ENCODE measurements at regions not wholly inside any gene's neighbourhood (a gene's known extent, or its start where the extent isn't known, plus 50 kb on each side); places are given as distances from the start of the nearest gene placed in this dataset.

GRCh38 chr19:29329460-29330134 lies 116.6 kb upstream of the UQCRFS1 start:
- no peaks in the 10 kb centered on the region; a peak in 1 of 4 replicates for H3K9me3 ChIP-seq (ENCODE audit: insufficient read depth in 2 of 2, low read depth in 1 of 2, low read length in 1 of 2)
- DNase-seq (ENCODE audit: low read depth in 1 of 2, low spot score in 2 of 2), result peak in 1 of 2 experiments; percentile 71
- CTCF ChIA-PET (ENCODE audit: partially characterized antibody), result interaction anchor here (1.5 to 1.9 kb wide), 2 partner anchors 18 to 88 kb away, joined by 3 to 4 read pairs; no protein-coding TSS in a partner anchor
- H4K20me1 ChIP-seq (replicated peaks in 1 of 2; ENCODE audit: control insufficient read depth in 1 of 2, insufficient read depth in 2 of 2, low read length in 2 of 2), result peaks cover 0 to 2% of the 10 kb centered on the region in 2 experiments
- H3K18ac ChIP-seq (ENCODE audit: extremely low read depth, low read length), result no peak overlapping the region
- H2AFZ ChIP-seq (ENCODE audit: low read length), result no peak overlapping the region
- no peak overlapping the region for H4K91ac ChIP-seq (replicated peaks; ENCODE audit: insufficient read length, low read length)
- no peaks in the 10 kb centered on the region for H3K36me3 ChIP-seq (ENCODE audit: control insufficient read depth in 2 of 4, insufficient read depth in 4 of 4, low read length in 3 of 4)
- no peak overlapping the region for H2BK5ac ChIP-seq (ENCODE audit: low read depth, low read length)
- no peak overlapping the region for H3K14ac ChIP-seq (ENCODE audit: insufficient read length)
- H2AK5ac ChIP-seq (ENCODE audit: low read depth, low read length), result no peak overlapping the region
- no peak overlapping the region for H4K8ac ChIP-seq (ENCODE audit: extremely low read depth, insufficient read depth, low read length)
- H3K4me1 ChIP-seq (replicated peaks in 1 of 4; ENCODE audit: control insufficient read depth in 3 of 4, insufficient read depth in 4 of 4, low read length in 3 of 4), result no peaks in the 10 kb centered on the region; a peak in 1 of 7 replicates
- H3K27ac ChIP-seq (ENCODE audit: low read depth, low read length), result no peak overlapping the region
- H2BK12ac ChIP-seq (ENCODE audit: low read depth, low read length), result no peak overlapping the region
- no peaks in the 10 kb centered on the region for H3K79me1 ChIP-seq (ENCODE audit: low read depth, low read length)
- no peak overlapping the region for H3K4me3 ChIP-seq (ENCODE audit: extremely low read depth in 1 of 4, insufficient read depth in 2 of 4, low read depth in 3 of 4, low read length in 4 of 4)
- POLR2A ChIA-PET (ENCODE audit: partially characterized antibody), result no interaction called here
- no peaks in the 10 kb centered on the region; a peak in 2 of 7 replicates for H3K27me3 ChIP-seq (replicated peaks in 1 of 4; ENCODE audit: control insufficient read depth in 3 of 4, extremely low read depth in 1 of 4, insufficient read depth in 3 of 4, low read length in 3 of 4)
- no peaks in the 10 kb centered on the region for H3K79me2 ChIP-seq (ENCODE audit: control insufficient read depth in 1 of 2, insufficient read depth in 2 of 2, low read length in 2 of 2)
- H4K5ac ChIP-seq (ENCODE audit: insufficient read length, low read depth, low read length), result no peak overlapping the region
- no peak overlapping the region for H3K4ac ChIP-seq (replicated peaks; ENCODE audit: insufficient read length, low read depth, low read length)
- no peak overlapping the region for H2BK120ac ChIP-seq (replicated peaks; ENCODE audit: low read depth, low read length)
- 81% methylated on average over 5 of the region's 5 CpGs; no CpG with 5 or more reads in 1 of the 2 experiments for WGBS, 2 experiments (ENCODE audit: extremely low coverage in 1 of 2, insufficient coverage in 1 of 2, insufficient read length in 1 of 2, insufficient replicate concordance in 2 of 2, low coverage in 1 of 2, low lambda C conversion rate in 2 of 2, missing lambda C conversion rate in 1 of 2)
- no peak overlapping the region for H2BK15ac ChIP-seq (ENCODE audit: low read length)
- FAIRE-seq, result no peak
- no peak overlapping the region for H3K9ac ChIP-seq (replicated peaks in 1 of 4; ENCODE audit: extremely low read depth in 1 of 4, low read depth in 3 of 4, low read length in 3 of 4)
- no peak overlapping the region for H2BK20ac ChIP-seq (ENCODE audit: low read length)
- H3K56ac ChIP-seq (replicated peaks; ENCODE audit: insufficient read length, low read depth, low read length), result no peak overlapping the region
- no peak overlapping the region for H3K4me2 ChIP-seq (ENCODE audit: insufficient read depth in 1 of 2, low read depth in 2 of 2, low read length in 2 of 2)
- H3K23me2 ChIP-seq (ENCODE audit: low read depth, low read length), result no peaks in the 10 kb centered on the region
- no peak overlapping the region for H3K23ac ChIP-seq (ENCODE audit: insufficient read length)
- no peak for TF ChIP-seq POU5F1 (IDR thresholded peaks at IDR 0.05; ENCODE audit: low read depth, low read length)
- peak; percentile 93 for TF ChIP-seq MAX (IDR thresholded peaks at IDR 0.05)
- TF ChIP-seq E2F6 (IDR thresholded peaks at IDR 0.05), result peak; percentile 38; the same call in 1 of the 2 replicates
- no peak for TF ChIP-seq TAF7 (optimal IDR thresholded peaks at IDR 0.05; ENCODE audit: borderline replicate concordance, low read depth, low read length)
- TF ChIP-seq SP4 (IDR thresholded peaks at IDR 0.05; ENCODE audit: low read length), result no peak
- 0 out of 4 replicates have a peak, but pooled peaks of 1 of the 2 experiments have one; percentile 23 for TF ChIP-seq SIN3A (conservative IDR thresholded peaks at IDR 0.05 in 1 of 2, IDR thresholded peaks at IDR 0.05 in 1 of 2; ENCODE audit: low read depth in 1 of 2, low read length in 2 of 2)
- no peak for TF ChIP-seq ZNF274 (IDR thresholded peaks at IDR 0.05; ENCODE audit: borderline replicate concordance, extremely low read depth, low read length)
- no peak for TF ChIP-seq ASH2L (IDR thresholded peaks at IDR 0.05; ENCODE audit: low read length)
- no peak for TF ChIP-seq CHD1 (IDR thresholded peaks at IDR 0.05; ENCODE audit: low read depth, low read length)
- TF ChIP-seq KDM1A (IDR thresholded peaks at IDR 0.05; ENCODE audit: borderline replicate concordance, low read length), result peak; percentile 95
- TF ChIP-seq TEAD4 (IDR thresholded peaks at IDR 0.05; ENCODE audit: low read depth, low read length), result no peak
- peak in 1 of 2 experiments; percentile 58; a peak in 1 of 3 replicates for TF ChIP-seq EP300 (IDR thresholded peaks at IDR 0.05; ENCODE audit: borderline replicate concordance in 1 of 2, low read depth in 2 of 2, low read length in 2 of 2)
